ENCODE measurements at regions not wholly inside any gene's neighbourhood (a gene's known extent, or its start where the extent isn't known, plus 50 kb on each side); places are given as distances from the start of the nearest gene placed in this dataset.

GRCh38 chr10:100656454-100656853 is 88.9 kb upstream of the PAX2 start:
- no peak for TF ChIP-seq CTCF (IDR thresholded peaks at IDR 0.05)
- TF ChIP-seq ZFX (IDR thresholded peaks at IDR 0.05; ENCODE audit: borderline replicate concordance), result no peak
- no peak overlapping the region for H3K27ac ChIP-seq

- no peak for TF ChIP-seq ZFX (IDR thresholded peaks at IDR 0.05; ENCODE audit: borderline replicate concordance)
- no peak for TF ChIP-seq CTCF (IDR thresholded peaks at IDR 0.05)
- H3K27ac ChIP-seq, result no peak overlapping the region
These were observed 87.1 kb upstream of the PAX2 start for GRCh38 chr10:100658269-100658668.

GRCh38 chr10:100659361-100660098 is 85.9 kb upstream of the PAX2 start:
- H3K27ac ChIP-seq, result no peak overlapping the region
- TF ChIP-seq ZFX (IDR thresholded peaks at IDR 0.05; ENCODE audit: borderline replicate concordance) (no peak), CTCF (IDR thresholded peaks at IDR 0.05) (no peak)

- TF ChIP-seq ZFX (IDR thresholded peaks at IDR 0.05; ENCODE audit: borderline replicate concordance), result no peak
- TF ChIP-seq CTCF (IDR thresholded peaks at IDR 0.05), result no peak
- H3K27ac ChIP-seq, result no peak overlapping the region
These were observed 85.0 kb upstream of the PAX2 start for GRCh38 chr10:100660365-100660764.

GRCh38 chr10:100660945-100661344 is 84.4 kb upstream of the PAX2 start:
- H3K27ac ChIP-seq, result no peak overlapping the region
- TF ChIP-seq ZFX (IDR thresholded peaks at IDR 0.05; ENCODE audit: borderline replicate concordance) (no peak), CTCF (IDR thresholded peaks at IDR 0.05) (no peak)

- TF ChIP-seq CTCF (IDR thresholded peaks at IDR 0.05), result no peak
- no peak for TF ChIP-seq ZFX (IDR thresholded peaks at IDR 0.05; ENCODE audit: borderline replicate concordance)
- H3K27ac ChIP-seq, result no peak overlapping the region
These were observed 83.9 kb upstream of the PAX2 start for GRCh38 chr10:100661520-100661919.

GRCh38 chr10:100662067-100662466 is 83.3 kb upstream of the PAX2 start:
- no peak for TF ChIP-seq ZFX (IDR thresholded peaks at IDR 0.05; ENCODE audit: borderline replicate concordance)
- no peak for TF ChIP-seq CTCF (IDR thresholded peaks at IDR 0.05)
- H3K27ac ChIP-seq, result no peak overlapping the region
